Heart left ventricle (tissue), 13 donors: ENCODE measurements at regions not wholly inside any gene's neighbourhood (a gene's known extent, or its start where the extent isn't known, plus 50 kb on each side); places are given as distances from the start of the nearest gene placed in this dataset.

Experiments
- POLR2A ChIP-seq, 2 donors: fragments of 450-650 bp; IDR thresholded peaks; one replicate each; pipeline ENCODE4 v1.6.1; 2017; ENCODE audit warnings: antibody characterized with exemption in 2 of 2, mild to moderate bottlenecking in 2 of 2, moderate library complexity in 2 of 2
- TF ChIP-seq, protein P1 (sequence below), 12 donors: fragments of 200-600 bp; sonication (generic) in 4 of 12; IDR thresholded peaks; one replicate each; pipeline versions ENCODE4 v1.5.0 to v1.8.0; 2018 to 2022; ENCODE audit warnings: antibody characterized with exemption in 12 of 12, mild to moderate bottlenecking in 5 of 12
- donor health status: ischemic (EF 13 %, LVEDD 7.1; RV severe dilation, severe dysfunction).
- donor health status: DM: no; HTN: yes; CAD: no.
- donor health status: DM: no; HTN: no; CAD: no.
- donor health status: ischemic (EF 25% LVEDD 6.9; RV normal size, moderate dysfunction).
- donor health status: ischemic (EF 25% LVEDD 5.7; RV mildly dilated, moderate dysfunction).
- donor health status: ischemic (EF 35%, LVEDD 5.7; RV mildly dilated, moderate dysfunction).
- donor health status: nonischemic (EF 11% LVEDD 7.7; RV severe dilation, severe dysfunction).
- donor health status: DM: yes; HTN: yes; CAD: no.
- donor health status: PGD.
- donor health status: ischemic (EF 29% LVEDD 5.4; RV normal size, mild dysfunction).
- donor health status: nonischemic (EF 23%, LVEDD 6.1; RV moderate dilation, normal function).

DNA sequence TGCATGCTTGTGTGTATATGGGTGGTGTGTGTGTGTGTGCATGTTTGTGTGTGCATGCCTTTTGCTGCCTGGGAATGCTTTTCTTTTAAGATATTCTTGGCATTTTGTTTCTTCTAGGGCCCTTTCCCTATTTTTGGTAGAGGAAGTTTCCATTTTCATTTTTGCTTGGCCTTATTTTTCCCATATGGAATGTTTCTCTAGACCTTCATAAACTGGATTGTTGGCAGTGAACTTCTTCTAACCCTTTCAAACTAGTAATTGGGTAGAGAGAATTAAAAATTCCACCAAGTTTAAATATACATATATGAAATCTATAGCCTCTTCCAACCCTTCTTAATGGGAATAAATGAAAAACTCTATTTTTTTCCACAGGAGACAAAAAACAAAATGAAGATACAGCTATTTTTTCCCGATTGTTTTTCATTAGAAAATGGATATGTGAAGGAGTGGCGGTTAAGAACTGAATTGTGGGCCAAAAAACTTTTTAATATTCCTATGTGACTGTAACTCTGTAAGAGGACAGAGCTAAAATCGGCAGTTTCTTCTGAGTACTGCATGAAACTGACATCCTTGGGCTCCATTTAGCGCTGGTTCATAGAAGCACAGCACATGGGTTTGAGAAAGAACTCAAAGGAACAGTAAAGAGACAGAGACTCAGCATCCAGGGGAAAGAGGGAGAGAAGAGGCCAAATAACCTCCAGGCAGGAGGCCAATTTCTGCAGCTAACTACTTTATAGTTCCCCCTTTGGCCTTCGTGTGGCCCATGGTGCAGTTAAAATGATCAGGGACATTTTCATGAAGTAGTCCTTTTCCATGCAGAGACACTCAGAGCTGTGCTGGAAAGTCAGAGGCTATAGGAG, 102.1 kb downstream of the TMEM170B start:
- no peak for TF ChIP-seq POLR2A (IDR thresholded peaks at IDR 0.05)
- TF ChIP-seq, protein P1, sequence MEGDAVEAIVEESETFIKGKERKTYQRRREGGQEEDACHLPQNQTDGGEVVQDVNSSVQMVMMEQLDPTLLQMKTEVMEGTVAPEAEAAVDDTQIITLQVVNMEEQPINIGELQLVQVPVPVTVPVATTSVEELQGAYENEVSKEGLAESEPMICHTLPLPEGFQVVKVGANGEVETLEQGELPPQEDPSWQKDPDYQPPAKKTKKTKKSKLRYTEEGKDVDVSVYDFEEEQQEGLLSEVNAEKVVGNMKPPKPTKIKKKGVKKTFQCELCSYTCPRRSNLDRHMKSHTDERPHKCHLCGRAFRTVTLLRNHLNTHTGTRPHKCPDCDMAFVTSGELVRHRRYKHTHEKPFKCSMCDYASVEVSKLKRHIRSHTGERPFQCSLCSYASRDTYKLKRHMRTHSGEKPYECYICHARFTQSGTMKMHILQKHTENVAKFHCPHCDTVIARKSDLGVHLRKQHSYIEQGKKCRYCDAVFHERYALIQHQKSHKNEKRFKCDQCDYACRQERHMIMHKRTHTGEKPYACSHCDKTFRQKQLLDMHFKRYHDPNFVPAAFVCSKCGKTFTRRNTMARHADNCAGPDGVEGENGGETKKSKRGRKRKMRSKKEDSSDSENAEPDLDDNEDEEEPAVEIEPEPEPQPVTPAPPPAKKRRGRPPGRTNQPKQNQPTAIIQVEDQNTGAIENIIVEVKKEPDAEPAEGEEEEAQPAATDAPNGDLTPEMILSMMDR (IDR thresholded peaks at IDR 0.05), result no peak
